Ramos (cell line): ENCODE measurements at regions not wholly inside any gene's neighbourhood (a gene's known extent, or its start where the extent isn't known, plus 50 kb on each side); places are given as distances from the start of the nearest gene placed in this dataset.
"Not testable (repeated sequence)": the region's sequence is repeated elsewhere in the genome, so short reads cannot be mapped to it uniquely, and the experiment has no call there.

Experiments
- in situ Hi-C: fragments of 300-500 bp; cut with MboI; formaldehyde crosslinking; loops from one replicate; pipeline ENCODE4 v1.14.3; 2022; ENCODE audit warnings: low sequenced_read_pairs; ENCODE audit not compliant: unreplicated experiment

DNA sequence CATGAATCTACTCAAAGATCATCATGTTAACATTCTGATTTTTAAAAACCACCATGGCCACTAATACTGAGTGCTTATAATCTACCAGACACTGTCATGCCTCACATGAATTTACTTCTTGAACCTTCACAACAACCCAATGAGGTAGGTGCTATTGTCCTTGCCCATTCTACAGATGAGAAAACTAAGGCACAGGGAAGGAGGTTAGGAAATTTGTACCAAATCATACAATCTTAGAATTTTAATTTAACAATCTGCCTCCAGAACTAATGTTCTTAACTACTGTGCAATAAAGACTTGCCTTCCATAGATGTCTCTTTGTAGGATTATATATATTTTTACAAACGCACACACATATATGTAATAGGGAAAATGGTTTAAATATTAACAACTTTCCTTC lies 269.5 kb downstream of the ALDH8A1 start:
- in situ Hi-C loops, result no loop called here

GRCh38 chr6:134680021-134680420 lies 269.9 kb downstream of the ALDH8A1 start:
- in situ Hi-C loops, result no loop called here

DNA sequence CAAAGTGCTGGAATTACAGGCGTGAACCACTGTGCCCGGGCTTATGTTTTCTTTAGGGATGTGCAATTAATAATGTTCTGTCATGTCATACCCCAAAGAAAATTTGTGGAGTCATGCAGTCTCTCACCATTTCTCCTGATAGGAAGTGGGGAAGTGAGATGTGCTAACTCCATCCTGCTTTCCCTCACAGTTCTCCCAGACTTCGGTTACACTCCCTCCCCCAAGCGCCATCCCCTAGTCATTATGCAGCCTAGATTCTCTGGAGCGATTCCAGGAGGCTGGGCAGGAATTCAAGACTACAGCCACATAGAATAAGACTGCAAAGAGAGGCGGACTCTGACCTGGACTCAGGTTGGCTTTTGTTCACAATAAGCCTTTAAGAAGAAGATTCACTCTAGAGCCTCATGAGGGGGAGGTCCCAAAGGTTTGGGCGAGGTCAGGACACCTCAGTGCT lies 271.4 kb downstream of the ALDH8A1 start:
- in situ Hi-C loops, result no loop called here

- in situ Hi-C loops, result no loop called here
Observed at GRCh38 chr6:134676307-134677281, 273.3 kb downstream of the ALDH8A1 start.

DNA sequence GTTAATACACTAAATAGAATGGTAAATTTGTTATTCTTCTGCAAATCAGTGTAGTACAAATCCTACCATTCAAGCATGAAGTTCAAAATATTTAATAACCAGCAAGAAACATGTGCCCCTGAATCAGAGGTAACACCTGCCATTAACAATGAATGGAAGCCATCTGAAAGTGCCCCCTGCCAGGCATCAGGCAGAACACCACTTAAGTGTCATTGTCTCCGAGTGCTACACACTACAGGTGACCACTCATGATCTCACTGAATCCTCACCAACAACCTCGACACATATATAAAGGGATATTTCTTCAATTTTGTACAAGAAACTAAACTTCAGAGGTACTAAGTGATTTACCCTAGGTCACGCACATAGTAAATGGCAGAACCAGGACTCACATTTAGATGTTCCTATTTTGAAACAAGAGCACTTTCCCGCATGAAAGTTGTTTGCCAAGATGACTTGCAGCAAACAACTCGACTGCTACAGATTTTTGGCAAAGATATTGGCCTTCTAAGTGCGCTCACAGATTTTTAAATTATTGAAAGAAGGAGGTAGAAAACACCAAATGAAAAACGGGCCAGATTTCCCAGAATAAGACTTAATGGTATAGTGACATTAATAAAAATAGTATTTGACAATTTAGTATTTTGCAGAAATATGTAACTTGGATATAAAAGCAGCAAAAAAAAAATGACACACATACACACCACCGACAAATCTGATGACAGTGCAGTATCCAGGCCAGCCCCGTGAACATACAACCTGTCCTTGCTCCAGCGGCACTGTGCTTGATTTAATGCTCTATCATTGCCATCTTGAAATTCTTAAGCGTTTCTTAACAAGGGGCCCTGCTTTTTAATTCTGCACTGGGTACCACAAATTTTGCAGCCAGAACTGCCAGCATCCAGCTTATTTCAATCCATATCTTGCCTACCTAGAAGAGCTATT lies 274.5 kb downstream of the ALDH8A1 start:
- in situ Hi-C loops, result no loop called here

GRCh38 chr6:134674562-134674961 lies 275.3 kb downstream of the ALDH8A1 start:
- in situ Hi-C loops, result no loop called here

DNA sequence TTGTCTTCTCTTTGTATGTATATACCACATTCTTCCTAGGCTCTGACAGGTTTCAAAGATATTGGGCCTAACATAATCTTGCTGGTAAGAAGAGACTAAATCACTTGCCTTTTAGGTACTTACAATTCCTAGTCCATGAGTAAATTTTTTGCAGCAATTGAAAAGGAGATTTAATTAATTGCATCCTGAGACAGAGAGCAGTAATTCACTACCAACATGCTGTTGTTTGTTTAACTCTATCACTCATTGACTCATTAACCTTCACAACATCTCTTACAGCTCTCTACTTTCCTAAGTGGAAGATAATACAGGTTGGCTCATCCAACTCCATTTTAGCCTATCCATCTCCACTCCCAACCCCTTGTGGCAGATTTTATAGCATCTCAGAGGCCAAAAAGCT lies 280.4 kb downstream of the ALDH8A1 start:
- in situ Hi-C loops, result no loop called here

DNA sequence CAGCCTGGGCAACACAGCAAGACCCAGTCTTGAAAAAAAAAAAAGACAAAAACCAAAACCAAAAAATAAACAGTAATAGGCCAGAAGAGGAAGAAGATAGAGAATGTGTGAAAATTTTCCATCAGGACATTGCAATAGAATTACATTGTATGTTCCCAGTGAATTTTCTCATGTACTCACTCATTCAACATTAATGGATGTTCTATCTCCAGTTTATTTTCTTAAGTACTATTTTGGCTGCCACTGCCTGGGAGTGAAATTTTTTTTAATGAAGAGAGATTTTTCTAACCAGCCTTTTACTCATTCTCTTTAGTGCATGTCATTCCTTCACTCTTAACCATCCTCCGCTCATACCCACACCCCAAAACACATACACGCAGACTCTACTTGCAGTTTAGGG lies 282.8 kb downstream of the ALDH8A1 start:
- in situ Hi-C loops, result no loop called here

- in situ Hi-C loops, result no loop called here
Observed at GRCh38 chr6:134666125-134666524, 283.8 kb downstream of the ALDH8A1 start.

DNA sequence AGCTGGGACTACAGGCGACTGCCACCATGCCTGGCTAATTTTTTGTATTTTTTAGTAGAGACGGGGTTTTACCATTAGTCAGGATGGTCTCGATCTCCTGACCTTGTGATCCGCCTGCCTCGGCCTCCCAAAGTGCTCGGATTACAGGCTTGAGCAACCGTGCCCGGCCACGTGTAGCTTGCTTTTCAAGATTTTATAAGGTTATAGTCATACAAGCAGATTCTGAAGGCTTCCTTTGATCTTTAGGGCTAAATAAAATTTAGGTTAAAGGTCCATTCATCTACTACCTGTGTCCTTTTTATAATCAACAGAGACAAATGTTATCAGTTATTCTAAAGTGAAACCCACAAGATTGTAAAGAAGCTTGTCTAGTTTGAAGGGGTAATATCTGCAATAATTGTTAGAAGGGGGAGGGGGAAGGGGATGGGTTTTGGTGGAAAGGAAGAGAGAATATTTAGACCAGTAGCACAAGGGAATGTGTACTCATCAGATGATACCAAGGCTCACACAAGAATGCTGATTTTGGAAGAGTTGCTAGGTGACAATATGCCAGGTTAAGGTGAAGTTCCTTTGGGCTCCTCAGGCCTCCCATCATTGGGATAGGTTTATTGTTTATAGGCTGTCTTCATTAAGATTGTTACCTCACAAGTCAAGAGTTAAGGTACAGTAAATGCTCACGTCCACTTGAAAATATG lies 284.7 kb downstream of the ALDH8A1 start:
- in situ Hi-C loops, result no loop called here

DNA sequence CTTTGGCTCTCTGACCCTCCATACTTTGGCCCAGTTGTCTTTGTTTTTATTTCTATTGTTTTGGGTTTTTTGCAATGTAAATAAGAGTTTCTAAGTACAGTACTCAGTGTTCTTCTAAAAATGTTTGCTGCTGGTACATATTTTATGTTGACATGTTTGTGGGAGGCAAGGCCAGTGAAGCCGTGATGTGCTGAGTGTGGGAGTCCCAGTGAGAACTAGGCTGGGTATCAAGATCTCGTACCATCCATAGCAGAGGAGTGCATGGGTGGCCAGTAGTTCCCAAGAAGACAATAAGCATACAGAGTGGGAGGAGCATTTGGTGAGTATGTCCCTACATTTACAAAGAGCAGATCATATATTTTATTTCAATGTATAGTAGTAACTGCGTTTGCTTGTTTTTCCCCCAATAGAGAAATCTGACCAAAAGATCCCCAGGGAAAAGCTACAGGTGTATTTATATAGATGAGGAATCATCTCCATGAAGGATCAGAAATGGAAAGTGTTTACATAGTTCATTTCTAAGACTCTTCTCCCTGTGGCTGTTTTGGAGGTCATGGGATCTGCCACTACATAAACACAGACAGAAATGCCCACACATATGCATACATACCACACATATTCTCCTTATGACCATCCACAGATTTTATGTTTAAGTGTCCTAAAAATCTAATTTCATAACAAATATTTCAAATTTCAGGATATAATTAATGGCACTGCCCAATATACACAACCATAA lies 285.9 kb downstream of the ALDH8A1 start:
- in situ Hi-C loops, result no loop called here

GRCh38 chr6:134663356-134663755 lies 286.5 kb downstream of the ALDH8A1 start:
- in situ Hi-C loops, result no loop called here

- in situ Hi-C loops, result no loop called here
Observed at GRCh38 chr6:134662077-134662700, 287.7 kb downstream of the ALDH8A1 start.

DNA sequence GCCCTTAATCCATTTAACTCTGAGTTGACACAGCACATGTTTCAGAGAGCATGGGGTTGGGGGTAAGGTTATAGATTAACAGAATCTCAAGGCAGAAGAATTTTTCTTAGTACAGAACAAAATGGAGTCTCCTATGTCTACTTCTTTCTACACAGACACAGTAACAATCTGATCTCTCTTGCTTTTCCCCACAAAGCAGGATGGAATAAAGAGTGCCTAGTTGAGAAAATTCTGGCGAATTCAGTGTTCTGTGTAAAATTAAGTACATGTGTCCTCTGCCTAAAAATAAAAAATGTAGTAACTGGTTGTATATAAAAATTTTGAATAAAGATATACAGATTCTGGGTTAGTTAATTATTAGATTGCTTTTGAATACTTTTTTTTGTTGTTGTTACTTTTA lies 290.0 kb downstream of the ALDH8A1 start:
- in situ Hi-C loops, result not testable (repeated sequence)

- in situ Hi-C loops, result no loop called here
Observed at GRCh38 chr6:134658596-134658995, 291.3 kb downstream of the ALDH8A1 start.

DNA sequence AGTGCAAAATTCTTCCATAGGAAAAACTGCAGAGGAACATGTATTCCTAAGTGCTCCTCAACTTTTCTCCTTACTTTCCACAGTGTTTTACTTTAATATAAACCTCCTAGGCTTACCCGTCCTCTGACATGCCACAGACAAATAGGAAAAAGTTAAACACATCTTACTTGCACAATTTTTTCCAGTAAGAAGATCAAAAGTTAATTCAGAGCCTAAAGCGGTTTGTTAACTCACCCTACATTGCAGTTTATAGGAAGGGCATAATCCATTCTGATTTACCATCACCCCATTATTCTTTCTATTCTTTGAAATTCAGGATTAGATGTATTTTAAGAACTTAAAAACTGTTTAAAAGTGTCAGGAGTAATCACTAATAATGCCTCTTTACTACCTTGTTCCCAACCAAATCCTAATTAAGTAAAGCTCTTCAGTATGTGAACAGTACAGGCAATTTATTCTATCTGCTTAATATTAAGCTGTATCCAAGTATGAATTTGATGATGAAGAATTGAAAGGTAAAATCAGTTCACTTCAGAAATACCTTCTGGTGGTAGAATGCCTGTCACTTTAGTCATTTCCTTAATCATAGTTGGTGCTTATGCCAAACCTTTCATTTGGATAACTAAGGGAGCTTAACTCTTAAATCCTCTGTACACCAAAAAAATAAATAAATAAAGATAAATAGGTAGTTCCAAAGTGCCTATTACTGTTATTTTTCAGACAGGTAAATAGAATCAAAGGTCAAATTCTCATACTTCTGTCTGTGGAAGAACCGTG lies 292.0 kb downstream of the ALDH8A1 start:
- in situ Hi-C loops, result no loop called here

DNA sequence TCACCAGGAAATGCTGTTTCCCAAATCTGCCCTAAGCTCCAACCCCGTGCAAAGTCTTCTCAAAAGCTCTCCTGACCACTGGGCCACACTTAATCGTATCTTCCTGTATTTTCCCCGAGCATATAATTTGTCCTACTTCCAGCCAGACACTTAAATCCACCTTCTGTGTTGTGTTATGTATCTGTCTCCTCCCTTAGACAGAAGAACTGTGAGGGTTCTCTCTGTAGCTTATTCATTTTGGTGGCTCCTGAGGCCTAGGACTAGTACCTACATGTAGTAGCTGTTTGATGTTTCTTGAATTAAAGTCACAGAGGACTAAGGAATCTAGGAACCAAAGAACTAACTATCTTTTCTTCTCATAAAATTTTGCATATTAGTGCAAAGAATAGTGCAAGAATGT lies 292.6 kb downstream of the ALDH8A1 start:
- in situ Hi-C loops, result no loop called here

DNA sequence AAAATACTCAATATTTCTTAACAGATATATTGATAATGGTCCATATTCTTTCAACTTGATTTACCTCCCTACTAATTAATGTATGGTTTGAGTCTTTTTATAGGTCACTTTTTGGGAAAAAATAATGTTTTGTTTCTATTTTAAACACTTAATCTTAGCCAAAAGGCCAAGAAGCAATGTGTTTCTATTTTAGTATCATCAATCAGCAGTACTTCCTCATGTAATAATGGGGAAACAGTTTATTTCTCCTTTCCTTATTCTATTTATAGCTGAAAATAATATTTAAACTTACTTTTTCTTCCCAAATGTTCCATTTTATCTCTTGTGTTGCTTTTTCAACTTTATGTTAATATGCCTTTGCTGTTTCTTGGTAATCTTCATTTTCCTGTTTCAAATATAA lies 295.1 kb downstream of the ALDH8A1 start:
- in situ Hi-C loops, result no loop called here
